Stimulated activated CD4-positive, alpha-beta T cell treated with anti-CD3 and anti-CD28 coated beads, Interleukin-2, amount 100 ng/mL, for 48 hours (primary cell): ENCODE measurements at regions not wholly inside any gene's neighbourhood (a gene's known extent, or its start where the extent isn't known, plus 50 kb on each side); places are given as distances from the start of the nearest gene placed in this dataset.

Experiments used
- DNase-seq, 2 donors: peaks; one replicate each; pipeline ENCODE4 v3.0.0-alpha.2; 2020

DNA sequence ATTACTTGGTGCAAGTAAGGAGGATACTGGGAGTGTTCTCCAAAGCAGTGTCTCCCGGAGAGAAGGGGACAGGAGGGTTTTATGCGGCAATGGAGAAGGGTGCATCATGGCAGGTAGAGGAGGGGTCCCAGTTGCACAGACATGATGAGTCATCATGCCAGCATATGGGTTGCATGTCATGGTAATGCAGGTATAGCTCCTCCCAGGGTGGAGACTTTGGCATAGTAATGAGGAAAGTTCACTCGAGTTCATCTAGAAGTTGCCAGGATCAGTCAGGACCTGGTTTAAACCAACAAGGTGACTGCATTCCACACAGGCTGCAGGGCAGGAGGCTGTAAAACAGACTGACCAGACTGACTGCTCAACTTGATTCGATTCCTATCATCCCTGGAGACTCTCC lies 355.7 kb upstream of the DUSP10 start:
- DNase-seq: no peak

DNA sequence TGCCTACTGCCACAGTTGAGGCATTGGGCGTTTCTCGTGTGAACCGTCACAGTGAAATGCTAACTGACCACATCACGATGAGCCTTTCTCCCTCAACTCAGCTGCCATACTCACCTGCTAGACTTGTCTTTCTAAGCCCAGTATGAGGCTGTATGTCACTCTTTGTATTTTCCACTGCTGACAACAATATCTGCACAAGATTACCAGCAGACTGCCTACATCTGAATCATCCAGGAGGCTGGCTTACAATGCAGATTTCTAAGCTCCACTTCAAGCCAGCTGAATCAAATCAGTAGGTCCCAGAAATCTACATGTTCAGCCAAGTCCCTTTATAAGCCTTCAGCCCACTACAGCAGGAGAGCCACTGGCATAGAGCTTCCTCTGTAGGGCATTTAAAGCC lies 355.0 kb upstream of the DUSP10 start:
- DNase-seq: no peak

- DNase-seq: no peak
Observed at GRCh38 chr1:222096476-222096772, 354.5 kb upstream of the DUSP10 start.

- peak; percentile 46 to 57 for DNase-seq
Observed at GRCh38 chr1:222095606-222096475, 354.0 kb upstream of the DUSP10 start.

- no peak for DNase-seq
Observed at GRCh38 chr1:222093518-222093917, 351.6 kb upstream of the DUSP10 start.

DNA sequence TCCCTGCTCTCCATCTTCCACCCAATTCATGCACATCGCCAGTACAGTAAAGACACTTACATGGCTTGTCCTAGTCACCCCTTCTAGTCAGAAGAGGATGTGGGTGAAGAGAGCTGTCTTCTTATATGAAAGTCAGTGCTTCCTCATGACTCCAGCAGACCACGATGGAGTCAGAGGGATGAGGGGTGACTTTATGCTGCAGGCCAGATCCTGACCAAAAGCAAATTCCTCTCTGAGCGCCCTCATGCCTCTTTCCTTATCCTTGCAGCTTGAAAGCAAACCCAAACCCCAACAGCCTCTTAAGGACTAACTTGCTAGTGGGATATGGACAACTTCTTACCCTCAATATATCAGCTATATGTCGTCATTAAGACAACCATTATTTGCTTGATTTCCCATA lies 348.2 kb upstream of the DUSP10 start:
- DNase-seq: no peak

DNA sequence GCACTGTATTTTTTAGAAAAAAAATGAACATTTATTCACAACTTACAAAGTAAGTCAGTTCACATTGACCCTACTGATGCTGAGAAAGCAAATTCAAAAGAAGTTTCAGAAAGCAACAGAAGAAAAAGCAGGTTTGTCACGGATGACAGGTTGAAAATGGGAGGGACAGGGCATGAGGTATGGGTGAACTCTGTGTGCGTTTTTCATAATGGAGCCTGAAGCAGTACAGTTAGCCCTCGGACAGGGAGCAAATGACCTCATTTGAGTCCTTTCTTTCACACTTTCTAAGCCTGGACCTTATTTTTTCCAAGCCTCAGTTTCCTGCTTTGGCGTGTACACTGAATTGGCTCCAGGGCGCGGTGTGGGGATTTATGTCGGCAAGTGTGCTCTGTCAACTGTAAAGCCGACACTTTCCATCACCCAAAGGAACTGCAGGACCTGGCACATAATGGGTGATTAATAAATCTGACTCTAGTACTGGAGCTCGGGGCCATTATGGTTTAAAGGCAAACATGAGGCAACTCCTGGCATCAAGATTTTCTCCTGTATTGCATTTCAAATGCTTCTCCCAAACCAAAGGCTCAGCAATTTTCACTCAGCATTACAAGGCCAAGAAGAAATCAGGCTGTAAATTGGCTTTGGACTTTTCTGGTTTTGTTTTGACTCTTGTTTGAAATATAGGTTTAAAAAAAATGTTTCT lies 345.5 kb upstream of the DUSP10 start:
- DNase-seq: no peak

- DNase-seq: no peak
Observed at GRCh38 chr1:222084996-222085395, 343.1 kb upstream of the DUSP10 start.

GRCh38 chr1:222084048-222084447 lies 342.2 kb upstream of the DUSP10 start:
- DNase-seq: no peak

- no peak for DNase-seq
Observed at GRCh38 chr1:222081859-222082258, 340.0 kb upstream of the DUSP10 start.

DNA sequence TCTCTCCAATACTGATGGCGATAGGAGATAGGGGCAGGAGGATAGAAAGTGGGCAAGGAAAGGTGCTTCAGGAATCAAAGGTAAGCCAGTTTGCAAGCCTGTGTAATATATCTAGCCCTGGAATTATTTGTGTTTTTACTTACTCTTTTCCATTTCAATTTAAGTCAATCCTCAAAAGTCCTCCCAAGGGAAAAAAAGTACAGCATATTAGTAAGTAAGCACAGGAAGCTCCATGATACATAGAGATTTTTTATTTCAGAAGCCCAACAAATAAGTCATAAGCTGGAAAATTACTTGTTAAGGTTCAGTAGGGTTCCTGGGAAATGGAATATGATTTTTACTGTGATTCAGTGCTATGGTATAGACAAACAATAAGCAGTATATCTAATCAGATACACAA lies 337.7 kb upstream of the DUSP10 start:
- no peak for DNase-seq

DNA sequence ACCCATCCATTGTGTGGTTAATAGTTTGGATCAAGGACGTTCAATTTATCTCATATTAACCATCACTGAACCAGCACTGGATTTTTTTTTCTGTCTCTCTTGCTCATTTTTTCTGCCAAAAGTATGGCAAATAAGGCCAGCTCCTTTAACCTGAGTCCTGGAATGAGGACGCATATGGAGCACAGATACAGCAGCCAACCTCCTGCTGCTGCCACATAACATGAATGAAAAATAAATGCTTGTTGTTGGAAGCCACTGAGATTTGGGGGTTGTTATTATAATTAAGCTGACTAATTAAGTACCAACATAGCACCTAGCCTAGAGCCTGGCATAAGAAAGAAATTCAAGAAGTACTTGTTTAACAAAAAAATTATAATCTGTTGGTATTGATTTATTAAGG lies 335.3 kb upstream of the DUSP10 start:
- no peak for DNase-seq

GRCh38 chr1:222074317-222074716 lies 332.4 kb upstream of the DUSP10 start:
- DNase-seq: no peak

DNA sequence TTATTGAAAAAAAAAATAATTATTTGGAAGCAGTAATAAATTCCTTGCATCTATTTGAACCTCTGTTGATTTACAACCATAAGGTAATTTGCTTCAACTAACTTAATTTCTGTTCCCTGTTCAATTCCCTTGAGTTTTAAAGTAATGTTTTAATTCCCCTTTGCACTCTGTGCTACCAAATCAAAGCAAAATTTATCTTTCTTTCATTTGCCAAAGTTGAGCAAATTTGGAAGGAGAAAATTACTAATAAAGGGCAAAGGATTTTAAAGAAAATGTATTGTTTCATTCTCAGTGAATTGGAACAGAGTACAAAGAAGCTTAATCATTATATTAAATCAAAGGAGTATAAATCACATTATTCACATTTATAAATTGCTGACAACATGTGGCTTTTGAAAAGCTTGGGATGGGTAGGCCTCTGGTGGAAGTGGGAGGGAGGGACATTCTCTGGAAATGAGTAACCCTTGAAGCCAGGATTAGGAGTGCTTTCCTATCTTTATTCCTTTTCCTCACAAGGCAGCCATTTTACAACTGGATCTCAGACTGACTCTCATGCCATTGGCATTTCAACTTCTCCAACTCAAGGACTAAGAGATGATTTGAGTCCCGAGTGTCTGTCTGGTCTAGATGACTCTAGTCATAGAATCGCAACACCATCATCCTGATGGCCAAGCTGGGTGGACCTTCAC lies 331.6 kb upstream of the DUSP10 start:
- no peak for DNase-seq

GRCh38 chr1:222071387-222071786 lies 329.5 kb upstream of the DUSP10 start:
- no peak for DNase-seq

GRCh38 chr1:222068937-222069336 lies 327.0 kb upstream of the DUSP10 start:
- DNase-seq: no peak

DNA sequence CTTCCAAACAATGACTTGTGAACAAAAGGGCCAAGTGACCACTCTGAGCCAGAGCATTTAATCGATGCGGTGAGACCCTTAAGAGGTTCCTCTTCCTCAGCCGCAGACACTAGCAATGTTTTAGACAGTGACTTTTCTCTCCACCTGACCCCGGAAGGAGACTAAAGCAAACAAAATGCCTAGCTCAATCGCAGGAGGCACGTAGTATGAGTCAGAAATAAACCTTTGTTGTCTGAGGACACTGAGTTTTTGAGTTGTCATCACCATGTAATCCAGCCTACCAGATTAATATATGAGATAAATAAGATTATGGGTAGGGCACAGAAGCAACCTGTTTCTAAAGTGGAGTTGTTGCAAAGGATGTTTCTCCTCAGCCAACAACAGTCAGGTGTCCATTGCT lies 326.2 kb upstream of the DUSP10 start:
- no peak for DNase-seq

DNA sequence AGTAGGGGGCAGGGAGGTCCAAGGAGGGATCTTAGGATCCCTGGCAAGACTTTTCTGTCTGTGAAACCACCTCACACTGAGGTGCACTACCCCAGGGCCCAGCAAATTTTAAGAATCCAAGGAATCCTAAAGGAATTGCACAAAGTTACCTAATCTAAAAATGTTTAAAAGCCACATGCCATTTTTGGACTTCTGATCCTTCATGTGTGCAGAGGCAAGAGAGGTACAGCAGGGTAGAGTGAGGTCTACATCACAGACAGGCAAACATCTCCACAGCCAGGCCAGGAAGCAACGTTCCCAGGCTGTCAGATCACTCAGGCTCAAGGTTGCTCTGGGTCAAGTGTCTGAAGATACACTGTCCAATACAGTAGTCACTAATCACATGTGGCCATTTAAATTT lies 324.6 kb upstream of the DUSP10 start:
- DNase-seq: no peak

GRCh38 chr1:222065234-222065633 lies 323.3 kb upstream of the DUSP10 start:
- no peak for DNase-seq

- DNase-seq: no peak
Observed at GRCh38 chr1:222064388-222065211, 322.7 kb upstream of the DUSP10 start.

DNA sequence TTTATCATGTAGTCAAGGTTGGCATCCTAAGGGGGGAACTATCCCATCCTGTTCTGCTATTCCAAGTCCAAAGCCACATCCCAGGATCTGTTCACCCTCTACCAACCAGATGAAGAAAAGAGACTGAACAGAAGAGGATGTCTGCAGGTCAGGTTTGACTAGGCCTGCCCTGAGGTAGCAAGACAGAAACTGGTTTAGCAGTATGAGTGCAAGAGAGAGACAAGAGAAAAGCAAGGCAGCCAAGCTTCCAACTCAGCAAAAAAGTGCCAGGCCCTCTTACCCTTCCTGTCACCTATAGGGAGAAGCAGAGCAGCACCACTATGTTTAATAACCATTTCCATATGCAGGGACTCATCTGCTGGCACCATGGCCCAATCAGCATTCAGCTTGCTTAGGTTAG lies 320.8 kb upstream of the DUSP10 start:
- DNase-seq: no peak

GRCh38 chr1:222061711-222062359 lies 319.9 kb upstream of the DUSP10 start:
- no peak for DNase-seq
